Colonic mucosa (tissue), 4 donors: ENCODE measurements at regions not wholly inside any gene's neighbourhood (a gene's known extent, or its start where the extent isn't known, plus 50 kb on each side); places are given as distances from the start of the nearest gene placed in this dataset.

Source experiments
- DNase-seq: peaks from one replicate; pipeline ENCODE4 v3.0.0-alpha.2; 2020
- H3K27ac ChIP-seq: fragments of 200-600 bp; one replicate; pipeline ENCODE4 v1.8.0; 2021
- H3K27me3 ChIP-seq: fragments of 200-600 bp; one replicate; pipeline ENCODE4 v1.8.0; 2021
- H3K36me3 ChIP-seq: fragments of 200-600 bp; one replicate; pipeline ENCODE4 v1.8.0; 2021
- H3K4me1 ChIP-seq: fragments of 200-600 bp; one replicate; pipeline ENCODE4 v1.8.0; 2021; ENCODE audit warnings: mild to moderate bottlenecking
- H3K4me3 ChIP-seq: fragments of 200-600 bp; one replicate; pipeline ENCODE4 v1.8.0; 2021
- H3K9ac ChIP-seq, 2 donors: one replicate each; pipeline ENCODE4 v1.7.0; 2013; ENCODE audit warnings: control low read depth in 2 of 2, low read depth in 2 of 2, low read length in 2 of 2
- H3K9me3 ChIP-seq: fragments of 200-600 bp; one replicate; pipeline ENCODE4 v1.8.0; 2021
- intact Hi-C: fragments of 100-400 bp; cut with DNase I; formaldehyde crosslinking; loops from one replicate; pipeline ENCODE4 v1.14.1; 2022
- TF ChIP-seq, protein P1 (sequence below): fragments of 200-600 bp; IDR thresholded peaks from one replicate; pipeline ENCODE4 v1.8.0; 2022; ENCODE audit warnings: antibody characterized with exemption, mild to moderate bottlenecking
- donor health status: healthy.
- donor health status: DM: no; HTN: no; CAD: no.
- donor health status: DM: no; HTN: no; CAD: no.

DNA sequence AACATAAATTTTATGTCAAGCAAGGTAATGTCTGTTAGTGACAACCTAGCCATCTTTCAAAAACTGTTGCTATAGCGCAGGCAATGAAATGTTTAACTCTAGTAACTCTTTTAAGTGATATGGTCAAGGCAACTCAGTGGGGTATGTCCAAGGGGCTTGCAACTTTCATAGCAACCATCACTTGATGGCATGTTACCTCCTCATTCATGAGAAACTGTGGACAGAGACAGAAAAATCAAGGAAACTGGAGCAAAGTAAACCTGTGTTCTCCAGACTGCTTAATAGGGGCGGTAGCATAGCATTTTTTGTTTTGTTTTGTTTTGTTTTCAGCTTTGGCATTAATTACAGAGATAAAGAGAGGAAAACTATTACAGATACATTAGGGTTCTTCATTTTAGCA lies 1456.8 kb upstream of the AGA start:
- H3K9ac ChIP-seq: no peak overlapping the region
- H3K4me1 ChIP-seq: no peaks in the 10 kb centered on the region

DNA sequence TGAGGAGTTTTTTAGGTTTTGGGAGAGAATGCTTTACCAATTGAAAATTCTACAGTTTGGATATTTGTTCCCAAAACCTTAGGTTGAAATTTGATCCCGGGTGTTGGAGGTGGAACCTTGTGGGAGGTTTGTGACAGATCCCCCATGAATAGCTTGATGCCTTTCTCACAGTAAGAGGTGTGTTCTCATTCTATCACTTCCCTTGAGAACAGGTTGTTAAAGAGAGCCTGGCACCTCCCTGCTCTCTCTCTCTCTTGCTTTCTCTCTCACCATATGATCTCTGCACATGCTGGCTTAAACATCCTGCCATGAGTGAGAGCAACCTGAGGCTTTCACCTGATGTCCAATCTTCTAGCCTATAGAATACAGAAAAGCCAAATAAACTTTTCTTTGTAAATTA lies 1475.5 kb upstream of the AGA start:
- intact Hi-C loops: no loop called here
- Histone ChIP-seq H3K9me3 (no peaks in the 10 kb centered on the region), H3K36me3 (no peaks in the 10 kb centered on the region), H3K4me1 (no peaks in the 10 kb centered on the region), H3K27ac (no peak overlapping the region), H3K27me3 (no peaks in the 10 kb centered on the region), H3K4me3 (no peak overlapping the region), H3K9ac (no peak overlapping the region)
- TF ChIP-seq, protein P1, sequence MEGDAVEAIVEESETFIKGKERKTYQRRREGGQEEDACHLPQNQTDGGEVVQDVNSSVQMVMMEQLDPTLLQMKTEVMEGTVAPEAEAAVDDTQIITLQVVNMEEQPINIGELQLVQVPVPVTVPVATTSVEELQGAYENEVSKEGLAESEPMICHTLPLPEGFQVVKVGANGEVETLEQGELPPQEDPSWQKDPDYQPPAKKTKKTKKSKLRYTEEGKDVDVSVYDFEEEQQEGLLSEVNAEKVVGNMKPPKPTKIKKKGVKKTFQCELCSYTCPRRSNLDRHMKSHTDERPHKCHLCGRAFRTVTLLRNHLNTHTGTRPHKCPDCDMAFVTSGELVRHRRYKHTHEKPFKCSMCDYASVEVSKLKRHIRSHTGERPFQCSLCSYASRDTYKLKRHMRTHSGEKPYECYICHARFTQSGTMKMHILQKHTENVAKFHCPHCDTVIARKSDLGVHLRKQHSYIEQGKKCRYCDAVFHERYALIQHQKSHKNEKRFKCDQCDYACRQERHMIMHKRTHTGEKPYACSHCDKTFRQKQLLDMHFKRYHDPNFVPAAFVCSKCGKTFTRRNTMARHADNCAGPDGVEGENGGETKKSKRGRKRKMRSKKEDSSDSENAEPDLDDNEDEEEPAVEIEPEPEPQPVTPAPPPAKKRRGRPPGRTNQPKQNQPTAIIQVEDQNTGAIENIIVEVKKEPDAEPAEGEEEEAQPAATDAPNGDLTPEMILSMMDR: no peak
- DNase-seq: no peak

More for the DNA sequence above, 1456.8 kb upstream of the AGA start:
- no peaks in the 10 kb centered on the region for H3K9me3 ChIP-seq
- no peak overlapping the region for H3K27ac ChIP-seq
- H3K36me3 ChIP-seq: no peaks in the 10 kb centered on the region
- intact Hi-C loops: no loop called here
- H3K4me3 ChIP-seq: no peak overlapping the region
- TF ChIP-seq, protein P1: no peak
- H3K27me3 ChIP-seq: no peaks in the 10 kb centered on the region
- no peak for DNase-seq

DNA sequence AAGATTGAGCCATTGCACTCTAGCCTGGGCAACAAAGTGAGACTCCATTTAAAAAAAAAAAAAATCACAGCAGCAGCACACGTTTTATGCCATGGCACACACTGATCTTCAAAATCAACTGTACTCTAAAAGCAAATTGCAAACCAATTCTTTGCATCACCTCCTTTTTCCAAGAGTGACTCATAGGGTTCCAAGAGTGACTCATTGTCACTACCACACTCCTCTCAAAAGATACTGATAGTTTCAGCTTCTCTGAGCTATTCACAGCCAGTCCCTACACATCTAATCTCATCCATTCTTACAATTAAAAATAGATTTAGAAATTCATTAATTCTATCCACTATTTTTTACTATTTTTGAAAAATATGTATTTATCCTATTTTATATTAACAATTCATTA lies 1494.9 kb upstream of the AGA start:
- no peaks in the 10 kb centered on the region for H3K27me3 ChIP-seq
- no peak for DNase-seq
- H3K27ac ChIP-seq: no peak overlapping the region
- TF ChIP-seq, protein P1: no peak
- H3K9me3 ChIP-seq: no peaks in the 10 kb centered on the region
- H3K36me3 ChIP-seq: no peaks in the 10 kb centered on the region
- H3K4me3 ChIP-seq: no peak overlapping the region
- no peaks in the 10 kb centered on the region for H3K4me1 ChIP-seq
- H3K9ac ChIP-seq: no peak overlapping the region
- intact Hi-C loops: no loop called here

DNA sequence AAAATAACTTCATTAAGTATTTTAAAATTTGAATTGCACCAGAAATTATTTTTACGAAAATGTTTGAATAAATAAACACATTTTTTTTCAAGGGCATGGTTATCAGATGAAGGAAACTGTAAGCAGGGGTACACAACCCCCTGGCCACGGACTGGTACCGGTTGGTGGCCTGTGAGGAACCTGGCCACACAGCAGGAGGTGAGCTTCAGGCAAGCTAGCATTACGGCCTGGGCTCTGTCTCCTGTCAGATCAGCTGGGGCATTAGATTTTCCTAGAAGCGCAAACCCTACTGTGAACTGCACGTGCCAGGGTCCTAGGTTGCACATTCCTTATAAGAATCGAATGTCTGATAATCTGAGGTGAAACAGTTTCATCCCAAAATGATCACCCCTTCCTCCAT lies 1499.7 kb upstream of the AGA start:
- Histone ChIP-seq H3K4me3 (no peak overlapping the region), H3K4me1 (no peaks in the 10 kb centered on the region), H3K9ac (no peak overlapping the region), H3K9me3 (no peaks in the 10 kb centered on the region), H3K36me3 (no peaks in the 10 kb centered on the region), H3K27ac (no peak overlapping the region), H3K27me3 (no peaks in the 10 kb centered on the region)
- DNase-seq: no peak
- TF ChIP-seq, protein P1: no peak
- intact Hi-C loops: no loop called here

DNA sequence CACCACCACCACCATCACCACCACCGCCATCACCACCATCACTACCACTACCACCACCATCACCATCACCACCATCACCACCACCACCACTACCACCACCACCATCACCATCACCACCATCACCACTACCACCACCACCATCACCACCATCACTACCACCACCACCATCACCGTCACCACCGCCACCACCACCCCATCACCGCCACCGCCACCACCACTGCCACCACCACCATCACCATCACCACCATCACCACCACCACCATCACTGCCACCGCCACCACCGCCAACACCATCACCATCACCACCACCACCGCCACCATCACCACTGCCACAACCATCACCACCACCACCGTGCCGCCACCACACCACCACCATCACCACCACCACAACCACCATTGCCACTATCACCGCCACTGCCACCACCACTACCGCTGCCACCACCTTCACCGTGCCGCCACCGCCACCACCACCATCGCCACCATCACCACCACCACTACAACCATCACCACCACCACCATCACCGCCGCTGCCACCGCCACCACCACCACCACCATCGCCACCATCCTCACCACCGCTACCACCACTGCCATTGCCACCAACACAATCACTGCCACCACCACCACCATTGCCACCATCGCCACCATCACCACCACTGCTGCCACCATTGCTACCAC lies 1511.3 kb upstream of the AGA start:
- intact Hi-C loops: no loop called here

More for the DNA sequence above, 1511.3 kb upstream of the AGA start:
- Histone ChIP-seq H3K9ac (no peak overlapping the region), H3K4me1 (no peaks in the 10 kb centered on the region), H3K27ac (no peak overlapping the region), H3K36me3 (no peaks in the 10 kb centered on the region), H3K9me3 (no peaks in the 10 kb centered on the region), H3K4me3 (no peak overlapping the region), H3K27me3 (no peaks in the 10 kb centered on the region)
- DNase-seq: no peak
- TF ChIP-seq, protein P1: no peak
